H1 (cell line): ENCODE measurements at regions not wholly inside any gene's neighbourhood (a gene's known extent, or its start where the extent isn't known, plus 50 kb on each side); places are given as distances from the start of the nearest gene placed in this dataset.

ENCODE experiments used
- JUN ChIP-seq: IDR thresholded peaks from 2 replicates; pipeline ENCODE4 v1.6.1; 2011; ENCODE audit warnings: low read depth, mild to moderate bottlenecking, improper control_type of control experiment, low read length
- SRF ChIP-seq: IDR thresholded peaks from 2 replicates; pipeline ENCODE4 v1.6.1; 2011; ENCODE audit warnings: mild to moderate bottlenecking, low read depth, low read length, moderate library complexity
- TEAD4 ChIP-seq: IDR thresholded peaks from 2 replicates; pipeline ENCODE4 v1.6.1; 2012; ENCODE audit warnings: low read depth, low read length, inconsistent platforms, mixed read lengths

GRCh38 chr2:17327649-17328048, 190.6 kb downstream of the RAD51AP2 start (continued):
- TF ChIP-seq SRF (no peak), TEAD4 (no peak), JUN (no peak)
